K562 (cell line): ENCODE measurements at regions not wholly inside any gene's neighbourhood (a gene's known extent, or its start where the extent isn't known, plus 50 kb on each side); places are given as distances from the start of the nearest gene placed in this dataset.
A peak's percentile ranks its signal among the peaks of the same experiment; 100 is the strongest.

ENCODE experiments used
- ATAC-seq: fragments of 200-7000 bp; cut with Tn5 transposase; 3 replicates; pipeline ENCODE4 v1.9.1; 2020; ENCODE audit warnings: moderate library complexity
- BruUV-seq: library from RNA; stranded (reverse); fragments of 400-500 nt; replicated peaks from 2 replicates; lab custom pipeline; 2021; lab: Mats Ljungman, UMichigan
- CTCF ChIA-PET: fragments of 300-600 bp; formaldehyde crosslinking; extraction: SDS; loops from one replicate; lab custom pipeline; 2021; ENCODE audit warnings: low intra/inter-chr PET ratio; lab: Yijun Ruan, JAX
- POLR2A ChIA-PET: fragments of 300-600, 350-650 bp; sonication (Branson Sonifier 250); formaldehyde crosslinking; extraction: SDS; loops from one replicate; lab custom pipeline; 2021; ENCODE audit warnings: antibody characterized with exemption, inconsistent platforms; lab: Yijun Ruan, JAX
- DNase-seq, 4 experiments: peaks; one replicate each; pipeline versions ENCODE4 v3.0.0 to v3.0.0-alpha.2; 2011 to 2018; ENCODE audit warnings: low spot score in 3 of 4, mixed read lengths in 3 of 4; ENCODE audit errors: extremely low read depth in 1 of 4
- FAIRE-seq: peaks from 2 replicates; lab custom pipeline; 2011; peaks lifted over from hg19 to GRCh38; lab: Jason Lieb, UNC
- H2AFZ ChIP-seq: 2 replicates; pipeline ENCODE4 v1.6.0; 2011; ENCODE audit warnings: low read depth, low read length, control low read depth, inconsistent platforms
- H3K27ac ChIP-seq: fragments of 200-600 bp; 3 replicates; pipeline ENCODE4 v1.8.0; 2011; ENCODE audit warnings: low read depth, mild to moderate bottlenecking, control low read depth, inconsistent platforms, low read length, moderate library complexity, mixed read lengths; ENCODE audit errors: extremely low read depth
- H3K27me3 ChIP-seq, 2 experiments: fragments of 300-600 bp in 1 of 2; 2 replicates in 1 of 2; 3 replicates in 1 of 2; pipeline versions ENCODE4 v1.6.0 to v1.8.0; 2011; ENCODE audit warnings: inconsistent platforms in 2 of 2, low read length in 2 of 2, mild to moderate bottlenecking in 1 of 2, mixed read lengths in 1 of 2, moderate library complexity in 1 of 2; ENCODE audit not compliant: control insufficient read depth in 2 of 2, insufficient read depth in 2 of 2
- H3K36me3 ChIP-seq: fragments of 300-600 bp; 3 replicates; pipeline ENCODE4 v1.8.0; 2011; ENCODE audit warnings: mild to moderate bottlenecking, low read length, inconsistent platforms; ENCODE audit not compliant: control insufficient read depth, insufficient read depth
- H3K4me1 ChIP-seq, 2 experiments: fragments of 200-600 bp in 1 of 2; replicated peaks in 1 of 2; 2 replicates in 1 of 2; 3 replicates in 1 of 2; pipeline versions ENCODE4 v1.5.1 to v1.8.0; 2011; ENCODE audit warnings: inconsistent platforms in 2 of 2, low read length in 2 of 2, mild to moderate bottlenecking in 1 of 2, mixed read lengths in 1 of 2, moderate library complexity in 1 of 2; ENCODE audit not compliant: control insufficient read depth in 2 of 2, insufficient read depth in 2 of 2
- H3K4me2 ChIP-seq: 2 replicates; pipeline ENCODE4 v1.6.1; 2011; ENCODE audit warnings: low read length, control low read depth, inconsistent platforms, mixed read lengths; ENCODE audit not compliant: insufficient read depth
- H3K4me3 ChIP-seq: fragments of 200-600 bp; sonication (generic), shearing (Covaris generic); 2 replicates; pipeline ENCODE4 v1.5.1; 2016; ENCODE audit warnings: control low read depth, inconsistent platforms
- H3K79me2 ChIP-seq: fragments of 200-600 bp; 3 replicates; pipeline ENCODE4 v1.8.0; 2011; ENCODE audit warnings: low read length, inconsistent platforms; ENCODE audit not compliant: control insufficient read depth, insufficient read depth
- H3K9ac ChIP-seq, 2 experiments: 2 replicates each; pipeline versions ENCODE4 v1.6.0 to v1.6.1; 2011; ENCODE audit warnings: low read depth in 2 of 2, low read length in 2 of 2, control low read depth in 1 of 2, inconsistent platforms in 1 of 2, mild to moderate bottlenecking in 1 of 2, mixed read lengths in 1 of 2; ENCODE audit not compliant: insufficient read depth in 1 of 2
- H3K9me1 ChIP-seq: one replicate; pipeline ENCODE4 v1.6.0; 2011; ENCODE audit warnings: inconsistent platforms, mild to moderate bottlenecking, low read length, moderate library complexity; ENCODE audit not compliant: control insufficient read depth, insufficient read depth
- H3K9me3 ChIP-seq: replicated peaks from 2 replicates; pipeline ENCODE4 v1.5.1; 2011; ENCODE audit warnings: low read depth, low read length, inconsistent platforms; ENCODE audit not compliant: control insufficient read depth, insufficient read depth
- H4K20me1 ChIP-seq: replicated peaks from 2 replicates; pipeline ENCODE4 v1.6.1; 2011; ENCODE audit warnings: low read length, inconsistent platforms, mixed read lengths; ENCODE audit not compliant: control insufficient read depth, insufficient read depth
- CEBPG ChIP-seq, 3 experiments: fragments of 200-800 bp in 1 of 3; sonication (Bioruptor generic) in 1 of 3; sonication (generic) in 1 of 3; formaldehyde crosslinking in 1 of 3; IDR thresholded peaks in 2 of 3; conservative IDR thresholded peaks in 1 of 3; 2 replicates each; pipeline versions ENCODE4 v1.6.1 to v1.8.0; 2016 to 2022; ENCODE audit warnings: missing compliant biosample characterization in 2 of 3, missing genetic modification characterization in 2 of 3, mild to moderate bottlenecking in 1 of 3, missing genetic modification reagents in 1 of 3
- whole genome bisulfite sequencing: fragments of 100-300 bp; shearing (Covaris generic); methylation state at CpG from one replicate; pipeline ENCODE4 v1.1.6; 2016; ENCODE audit warnings: low coverage, mixed read lengths; ENCODE audit not compliant: insufficient coverage; ENCODE audit errors: missing lambda C conversion rate; 5-methylcytosine and 5-hydroxymethylcytosine counted together
- in situ Hi-C: fragments of 300-500 bp; cut with MboI; formaldehyde crosslinking; loops from 4 replicates; pipeline ENCODE4 v1.15.0; 2018; ENCODE audit warnings: inconsistent platforms, mixed read lengths
- intact Hi-C: fragments of 100-400 bp; cut with micrococcal nuclease; formaldehyde crosslinking; loops from 2 replicates; pipeline ENCODE4 v1.14.2; 2022
- TF ChIP-seq, protein P1 (sequence below): fragments of 250-450 bp; sonication (Bioruptor Pico); IDR thresholded peaks from 2 replicates; pipeline ENCODE4 v1.8.0; 2021; ENCODE audit warnings: mild to moderate bottlenecking, moderate library complexity

DNA sequence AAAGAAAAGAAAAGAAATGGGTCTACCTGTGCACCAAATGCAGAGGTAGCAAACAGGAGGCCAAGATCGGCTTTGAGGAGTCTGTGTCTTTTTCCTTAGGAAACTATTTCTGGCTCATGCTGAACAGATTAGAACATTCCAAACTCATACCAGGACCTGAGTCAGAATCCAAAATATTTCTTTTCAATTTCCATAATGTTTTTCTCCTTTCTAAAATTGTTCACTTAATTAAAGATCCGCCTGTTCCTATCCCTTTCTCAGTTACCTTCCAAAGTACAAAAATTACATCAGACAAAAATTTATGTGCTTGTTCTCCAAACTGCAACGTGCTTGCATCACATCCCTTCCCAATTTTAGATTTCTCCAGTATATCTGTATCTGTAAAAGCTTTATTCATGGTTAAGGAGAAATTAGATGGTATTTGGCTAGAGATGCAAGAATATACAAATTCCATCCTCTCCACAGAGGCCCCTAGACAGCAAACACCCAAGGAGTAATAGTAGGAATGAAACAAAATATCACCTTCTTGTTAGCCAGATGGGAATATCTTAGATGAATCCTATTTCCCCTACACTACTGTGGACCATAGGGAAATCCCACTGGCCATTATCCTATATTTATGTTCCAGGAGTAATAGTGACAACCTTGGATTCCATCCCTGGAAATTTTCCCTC, 130.6 kb downstream of the LNPK start:
- no peaks in the 10 kb centered on the region for H3K4me1 ChIP-seq
- ATAC-seq (no peak), DNase-seq (no peak), FAIRE-seq (no peak)
- H3K4me3 ChIP-seq: no peak overlapping the region
- no peaks in the 10 kb centered on the region for H3K9me3 ChIP-seq
- WGBS: 0% methylated on average over 3 of the region's 3 CpGs
- no peak for TF ChIP-seq CEBPG (CRISPR knock-in tag; IDR thresholded peaks at IDR 0.05)
- 0 out of 4 replicates have a peak, but pooled peaks have one; percentile 24 to 54 for TF ChIP-seq CEBPG (tag; conservative IDR thresholded peaks at IDR 0.05 in 1 of 2, IDR thresholded peaks at IDR 0.05 in 1 of 2)
- TF ChIP-seq, protein P1, sequence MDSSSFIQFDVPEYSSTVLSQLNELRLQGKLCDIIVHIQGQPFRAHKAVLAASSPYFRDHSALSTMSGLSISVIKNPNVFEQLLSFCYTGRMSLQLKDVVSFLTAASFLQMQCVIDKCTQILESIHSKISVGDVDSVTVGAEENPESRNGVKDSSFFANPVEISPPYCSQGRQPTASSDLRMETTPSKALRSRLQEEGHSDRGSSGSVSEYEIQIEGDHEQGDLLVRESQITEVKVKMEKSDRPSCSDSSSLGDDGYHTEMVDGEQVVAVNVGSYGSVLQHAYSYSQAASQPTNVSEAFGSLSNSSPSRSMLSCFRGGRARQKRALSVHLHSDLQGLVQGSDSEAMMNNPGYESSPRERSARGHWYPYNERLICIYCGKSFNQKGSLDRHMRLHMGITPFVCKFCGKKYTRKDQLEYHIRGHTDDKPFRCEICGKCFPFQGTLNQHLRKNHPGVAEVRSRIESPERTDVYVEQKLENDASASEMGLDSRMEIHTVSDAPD (CRISPR knock-in tag): no peak
- H3K9ac ChIP-seq: no peak overlapping the region
- H2AFZ ChIP-seq: no peak overlapping the region
- ChIA-PET POLR2A (no interaction called here), CTCF (no interaction called here)
- BruUV-seq: no TSS peak
- no peak overlapping the region for H3K27ac ChIP-seq
- no peak overlapping the region for H3K4me2 ChIP-seq
- no peaks in the 10 kb centered on the region for H3K79me2 ChIP-seq
- no peaks in the 10 kb centered on the region for H3K36me3 ChIP-seq
- in situ Hi-C loops: no loop called here
- H3K9me1 ChIP-seq: no peaks in the 10 kb centered on the region
- peaks cover 4 to 29% of the 10 kb centered on the region in 2 experiments; a peak in 4 of 5 replicates for H3K27me3 ChIP-seq
- no peaks in the 10 kb centered on the region for H4K20me1 ChIP-seq
- intact Hi-C loops: loop anchor here (10.0 kb wide), 1 partner anchor 177 kb away; no protein-coding TSS in a partner anchor
